ENCODE measurements at regions not wholly inside any gene's neighbourhood (a gene's known extent, or its start where the extent isn't known, plus 50 kb on each side); places are given as distances from the start of the nearest gene placed in this dataset.

DNA sequence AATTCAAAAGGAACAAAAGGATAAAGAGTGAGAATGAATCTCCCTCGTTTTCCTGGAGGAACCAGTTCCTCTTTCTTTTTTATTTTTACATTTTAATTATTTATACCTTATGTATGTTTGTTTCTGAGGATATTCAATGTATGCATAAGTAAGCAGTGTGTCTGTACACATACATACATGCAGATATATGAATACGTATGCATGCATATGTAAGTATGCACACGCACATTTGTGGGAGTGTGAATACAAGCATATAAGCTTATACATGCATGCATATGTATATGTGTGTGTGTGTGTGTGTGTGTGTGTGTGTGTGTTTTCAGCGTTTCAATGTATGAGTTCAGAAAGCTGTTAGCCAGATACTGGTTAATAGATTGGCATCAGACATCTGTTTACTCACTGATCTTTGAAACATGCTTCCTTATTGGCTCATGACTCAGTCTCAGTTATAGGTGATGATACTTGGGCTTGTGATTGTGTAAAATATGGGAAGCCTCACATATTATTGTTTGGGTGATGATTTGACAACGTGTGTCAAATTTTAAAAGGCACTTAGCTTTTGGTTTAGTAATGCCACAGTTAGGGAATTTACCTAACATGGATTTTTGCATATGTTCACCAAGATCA, 279.7 kb upstream of the TRIB2 start:
- TF ChIP-seq, protein P1, sequence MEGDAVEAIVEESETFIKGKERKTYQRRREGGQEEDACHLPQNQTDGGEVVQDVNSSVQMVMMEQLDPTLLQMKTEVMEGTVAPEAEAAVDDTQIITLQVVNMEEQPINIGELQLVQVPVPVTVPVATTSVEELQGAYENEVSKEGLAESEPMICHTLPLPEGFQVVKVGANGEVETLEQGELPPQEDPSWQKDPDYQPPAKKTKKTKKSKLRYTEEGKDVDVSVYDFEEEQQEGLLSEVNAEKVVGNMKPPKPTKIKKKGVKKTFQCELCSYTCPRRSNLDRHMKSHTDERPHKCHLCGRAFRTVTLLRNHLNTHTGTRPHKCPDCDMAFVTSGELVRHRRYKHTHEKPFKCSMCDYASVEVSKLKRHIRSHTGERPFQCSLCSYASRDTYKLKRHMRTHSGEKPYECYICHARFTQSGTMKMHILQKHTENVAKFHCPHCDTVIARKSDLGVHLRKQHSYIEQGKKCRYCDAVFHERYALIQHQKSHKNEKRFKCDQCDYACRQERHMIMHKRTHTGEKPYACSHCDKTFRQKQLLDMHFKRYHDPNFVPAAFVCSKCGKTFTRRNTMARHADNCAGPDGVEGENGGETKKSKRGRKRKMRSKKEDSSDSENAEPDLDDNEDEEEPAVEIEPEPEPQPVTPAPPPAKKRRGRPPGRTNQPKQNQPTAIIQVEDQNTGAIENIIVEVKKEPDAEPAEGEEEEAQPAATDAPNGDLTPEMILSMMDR (IDR thresholded peaks at IDR 0.05; ENCODE audit: low read depth, low read length, poor library complexity, severe bottlenecking), result no peak
- no peak for TF ChIP-seq EZH2phosphoT487 (IDR thresholded peaks at IDR 0.05; ENCODE audit: borderline replicate concordance, low read length)
